Panc1 (cell line): ENCODE measurements at regions not wholly inside any gene's neighbourhood (a gene's known extent, or its start where the extent isn't known, plus 50 kb on each side); places are given as distances from the start of the nearest gene placed in this dataset.

Experiments
- ATAC-seq: fragments of 200-7000 bp; cut with Tn5 transposase; 2 replicates; pipeline ENCODE4 v1.9.1; 2020; ENCODE audit warnings: mild to moderate bottlenecking, moderate library complexity
- BruUV-seq: library from RNA; stranded (reverse); fragments of 400-500 nt; replicated peaks from 2 replicates; lab custom pipeline; 2021; lab: Mats Ljungman, UMichigan
- CTCF ChIA-PET: fragments of 300-600 bp; sonication (Branson Sonifier 250); formaldehyde crosslinking; loops from one replicate; lab custom pipeline; 2022; ENCODE audit warnings: antibody characterized with exemption; lab: Charles Lee
- POLR2A ChIA-PET: fragments of 300-600 bp; sonication (Branson Sonifier 250); formaldehyde crosslinking; loops from one replicate; lab custom pipeline; 2022; ENCODE audit warnings: antibody characterized with exemption; lab: Charles Lee
- DNase-seq: peaks from one replicate; pipeline ENCODE4 v3.0.0-alpha.2; 2010; ENCODE audit warnings: low read depth, low spot score
- H3K27ac ChIP-seq: 2 replicates; pipeline ENCODE4 v1.5.1; 2011; ENCODE audit warnings: mild to moderate bottlenecking, low read length, inconsistent platforms
- H3K27me3 ChIP-seq: fragments of 200-500 bp; sonication (Bioruptor generic); 2 replicates; pipeline ENCODE4 v1.6.0; 2014; ENCODE audit warnings: low read length, inconsistent platforms; ENCODE audit not compliant: control insufficient read depth, insufficient read depth
- H3K36me3 ChIP-seq: fragments of 200-500 bp; sonication (Bioruptor generic); 2 replicates; pipeline ENCODE4 v1.5.1; 2014; ENCODE audit warnings: inconsistent platforms, mild to moderate bottlenecking, low read length, moderate library complexity; ENCODE audit not compliant: control insufficient read depth, insufficient read depth
- H3K4me1 ChIP-seq: 2 replicates; pipeline ENCODE4 v1.5.1; 2011; ENCODE audit warnings: inconsistent platforms, mild to moderate bottlenecking, low read length, moderate library complexity; ENCODE audit not compliant: control insufficient read depth, insufficient read depth
- H3K4me3 ChIP-seq, 2 experiments: 2 replicates each; pipeline ENCODE4 v1.5.1; 2011 to 2012; ENCODE audit warnings: low read depth in 2 of 2, low read length in 2 of 2, mild to moderate bottlenecking in 2 of 2, inconsistent platforms in 1 of 2, moderate library complexity in 1 of 2
- H3K9me3 ChIP-seq: fragments of 200-500 bp; sonication (Bioruptor generic); 2 replicates; pipeline ENCODE4 v1.5.1; 2014; ENCODE audit warnings: low read depth, mild to moderate bottlenecking, inconsistent platforms, low read length, moderate library complexity; ENCODE audit not compliant: control insufficient read depth, insufficient read depth
- POLR2AphosphoS5 ChIP-seq: IDR thresholded peaks from 2 replicates; pipeline ENCODE4 v1.6.1; 2012; ENCODE audit warnings: mild to moderate bottlenecking, low read depth, low read length, moderate library complexity
- REST ChIP-seq, 2 experiments: IDR thresholded peaks; 2 replicates each; pipeline ENCODE4 v1.6.1; 2011 to 2012; ENCODE audit warnings: low read depth in 2 of 2, control low read depth in 1 of 2, low read length in 1 of 2, mild to moderate bottlenecking in 1 of 2, moderate library complexity in 1 of 2; ENCODE audit not compliant: insufficient read depth in 1 of 2
- SIN3A ChIP-seq: IDR thresholded peaks from 2 replicates; pipeline ENCODE4 v1.6.1; 2012; ENCODE audit warnings: low read depth, mild to moderate bottlenecking, low read length, moderate library complexity, borderline replicate concordance; ENCODE audit not compliant: insufficient read depth
- TCF7L2 ChIP-seq: IDR thresholded peaks from 2 replicates; pipeline ENCODE4 v1.6.1; 2011; ENCODE audit warnings: mild to moderate bottlenecking, low read depth, low read length, inconsistent platforms
- in situ Hi-C: cut with HindIII; loops from 2 replicates; pipeline ENCODE4 v1.10.0; 2016; ENCODE audit warnings: low sequenced_read_pairs, low pct_unique_long_range_greater_than_20kb
- intact Hi-C: fragments of 100-400 bp; cut with micrococcal nuclease; formaldehyde crosslinking; loops from one replicate; pipeline ENCODE4 v1.10.0; 2022; ENCODE audit not compliant: unreplicated experiment
- TF ChIP-seq, protein P1 (sequence below): fragments of 450-650 bp; IDR thresholded peaks from 2 replicates; pipeline ENCODE4 v1.5.1; 2017; ENCODE audit warnings: mild to moderate bottlenecking

GRCh38 chr1:2867087-2867425 is 65.6 kb upstream of the TTC34 start:
- H3K4me1 ChIP-seq: no peaks in the 10 kb centered on the region
- peaks cover 8% of the 10 kb centered on the region; the same call in 1 of the 2 replicates for H3K9me3 ChIP-seq
- TF ChIP-seq, protein P1, sequence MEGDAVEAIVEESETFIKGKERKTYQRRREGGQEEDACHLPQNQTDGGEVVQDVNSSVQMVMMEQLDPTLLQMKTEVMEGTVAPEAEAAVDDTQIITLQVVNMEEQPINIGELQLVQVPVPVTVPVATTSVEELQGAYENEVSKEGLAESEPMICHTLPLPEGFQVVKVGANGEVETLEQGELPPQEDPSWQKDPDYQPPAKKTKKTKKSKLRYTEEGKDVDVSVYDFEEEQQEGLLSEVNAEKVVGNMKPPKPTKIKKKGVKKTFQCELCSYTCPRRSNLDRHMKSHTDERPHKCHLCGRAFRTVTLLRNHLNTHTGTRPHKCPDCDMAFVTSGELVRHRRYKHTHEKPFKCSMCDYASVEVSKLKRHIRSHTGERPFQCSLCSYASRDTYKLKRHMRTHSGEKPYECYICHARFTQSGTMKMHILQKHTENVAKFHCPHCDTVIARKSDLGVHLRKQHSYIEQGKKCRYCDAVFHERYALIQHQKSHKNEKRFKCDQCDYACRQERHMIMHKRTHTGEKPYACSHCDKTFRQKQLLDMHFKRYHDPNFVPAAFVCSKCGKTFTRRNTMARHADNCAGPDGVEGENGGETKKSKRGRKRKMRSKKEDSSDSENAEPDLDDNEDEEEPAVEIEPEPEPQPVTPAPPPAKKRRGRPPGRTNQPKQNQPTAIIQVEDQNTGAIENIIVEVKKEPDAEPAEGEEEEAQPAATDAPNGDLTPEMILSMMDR: no peak
- ChIA-PET POLR2A (no interaction called here), CTCF (no interaction called here)
- intact Hi-C loops: no loop called here
- BruUV-seq: no TSS peak
- ATAC-seq (0 out of 2 replicates have a peak, but pooled peaks have one; percentile 15), DNase-seq (no peak)
- no peak overlapping the region for H3K27ac ChIP-seq
- H3K27me3 ChIP-seq: peaks cover 2% of the 10 kb centered on the region; the same call in 1 of the 2 replicates
- in situ Hi-C loops: no loop called here
- H3K36me3 ChIP-seq: no peaks in the 10 kb centered on the region
- no peak overlapping the region for H3K4me3 ChIP-seq

- no peak overlapping the region for H3K27ac ChIP-seq
- no peak overlapping the region for H3K4me3 ChIP-seq
- peaks cover 8% of the 10 kb centered on the region; the same call in 1 of the 2 replicates for H3K9me3 ChIP-seq
- H3K36me3 ChIP-seq: no peaks in the 10 kb centered on the region
- ATAC-seq: 0 out of 2 replicates have a peak, but pooled peaks have one; percentile 30
- H3K27me3 ChIP-seq: no peaks in the 10 kb centered on the region; the same call in 1 of the 2 replicates
- H3K4me1 ChIP-seq: no peaks in the 10 kb centered on the region
- no TSS peak for BruUV-seq
- in situ Hi-C loops: no loop called here
- POLR2A ChIA-PET: no interaction called here
- intact Hi-C loops: no loop called here
- TF ChIP-seq REST (IDR thresholded peaks at IDR 0.05; ENCODE audit: insufficient read depth in 1 of 2, low read depth in 2 of 2, low read length in 1 of 2) (no peak), TCF7L2 (no peak), SIN3A (no peak), POLR2AphosphoS5 (no peak)
- TF ChIP-seq, protein P1: peak; percentile 65
- no peak for DNase-seq
- CTCF ChIA-PET: no interaction called here
Measured at GRCh38 chr1:2867861-2868260, 66.4 kb upstream of the TTC34 start.
